GM18873 (cell line): ENCODE measurements at regions not wholly inside any gene's neighbourhood (a gene's known extent, or its start where the extent isn't known, plus 50 kb on each side); places are given as distances from the start of the nearest gene placed in this dataset.

Source experiments
- ATAC-seq: cut with Tn5 transposase; IDR thresholded peaks from one replicate; pipeline ENCODE4 v1.9.1; 2021; ENCODE audit warnings: mild to moderate bottlenecking, moderate library complexity, moderate number of reproducible peaks; ENCODE audit not compliant: unreplicated experiment, low FRiP score

DNA sequence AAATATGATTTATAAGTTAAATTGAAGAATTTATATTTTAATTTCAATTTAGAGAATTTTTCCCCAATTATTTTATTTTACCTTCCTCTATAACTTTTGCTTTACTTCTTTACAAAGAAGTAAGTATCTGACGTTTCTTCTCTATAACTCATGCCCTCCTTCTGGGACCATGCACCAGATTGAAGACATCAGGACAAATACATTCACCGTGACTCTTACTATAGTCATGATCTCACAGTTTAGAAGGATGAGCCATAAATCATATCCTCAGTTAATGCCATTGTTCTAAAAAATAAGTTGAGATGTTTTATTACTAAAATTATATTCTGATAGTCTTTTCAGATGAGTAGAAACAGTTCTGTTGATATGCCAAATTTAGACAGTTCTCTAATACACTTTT is 279.3 kb downstream of the TMX3 start:
- ATAC-seq, result no peak

DNA sequence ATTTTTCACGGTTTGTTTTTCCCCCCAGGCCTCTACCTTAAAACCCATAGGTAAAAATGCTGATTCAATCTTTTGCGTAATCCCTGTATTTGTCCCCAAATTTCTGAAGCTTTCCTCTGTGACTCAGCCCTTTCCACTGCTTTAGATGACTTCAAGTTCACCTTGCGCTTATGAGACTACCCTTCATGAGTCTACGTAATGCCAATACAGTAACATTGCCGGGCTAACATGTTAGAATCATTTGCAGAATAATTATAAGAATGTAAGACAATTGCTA is 283.0 kb downstream of the TMX3 start:
- no peak for ATAC-seq

DNA sequence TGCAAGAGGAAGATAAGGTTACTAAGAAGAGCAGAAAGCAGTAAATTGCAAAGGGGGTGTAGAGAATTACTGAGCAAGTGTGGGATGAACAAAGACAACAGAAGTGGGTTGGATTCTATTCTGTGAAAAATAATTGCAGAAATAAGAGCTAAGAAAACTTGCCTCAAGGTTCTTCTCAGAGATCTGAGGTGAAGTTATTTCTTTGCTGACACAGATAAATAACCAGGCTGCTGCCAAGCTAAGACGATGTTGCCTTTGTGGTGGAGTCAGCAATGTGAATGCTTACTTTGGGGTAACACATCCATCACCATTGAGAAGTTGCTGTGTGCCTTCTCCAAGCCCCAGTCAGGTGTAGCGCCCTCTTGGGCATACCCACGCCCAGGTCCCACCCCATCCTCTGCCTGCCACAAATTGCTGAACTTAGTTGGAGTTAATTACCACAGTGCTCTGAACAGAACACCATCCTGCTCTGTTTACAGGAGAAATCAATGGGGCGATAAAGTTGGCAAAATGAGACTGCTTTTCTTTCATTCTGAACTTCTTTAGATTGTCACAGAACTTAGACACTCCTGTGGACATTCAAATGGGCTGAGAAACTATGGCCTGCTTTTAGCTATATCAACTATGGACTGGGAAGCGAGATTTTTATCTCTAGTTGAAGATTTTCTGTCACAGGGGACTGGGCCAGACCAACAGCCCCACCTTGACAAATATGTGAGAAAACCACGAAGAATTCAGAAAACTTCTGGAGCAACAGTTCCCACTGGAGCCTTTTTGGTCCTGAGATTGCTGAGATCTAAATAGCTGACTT is 283.6 kb downstream of the TMX3 start:
- ATAC-seq, result no peak

DNA sequence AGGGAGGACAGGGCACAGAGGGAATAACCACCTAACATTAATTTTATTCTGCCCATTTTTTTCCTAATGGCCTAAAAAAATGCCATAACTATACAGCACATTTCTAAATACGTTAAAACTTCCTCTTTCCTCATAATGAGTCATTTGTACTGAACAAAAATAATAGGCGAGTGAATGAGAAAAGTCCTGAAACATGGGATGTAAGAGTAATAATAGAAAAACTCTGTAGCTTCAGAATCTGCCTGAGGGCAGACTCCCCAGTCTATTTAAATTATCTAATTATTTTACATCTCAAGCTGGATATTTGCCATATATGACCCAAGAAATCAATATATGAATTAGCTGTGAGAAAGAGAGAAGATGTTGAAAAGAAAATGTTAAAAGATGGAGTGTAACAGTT is 285.1 kb downstream of the TMX3 start:
- no peak for ATAC-seq

DNA sequence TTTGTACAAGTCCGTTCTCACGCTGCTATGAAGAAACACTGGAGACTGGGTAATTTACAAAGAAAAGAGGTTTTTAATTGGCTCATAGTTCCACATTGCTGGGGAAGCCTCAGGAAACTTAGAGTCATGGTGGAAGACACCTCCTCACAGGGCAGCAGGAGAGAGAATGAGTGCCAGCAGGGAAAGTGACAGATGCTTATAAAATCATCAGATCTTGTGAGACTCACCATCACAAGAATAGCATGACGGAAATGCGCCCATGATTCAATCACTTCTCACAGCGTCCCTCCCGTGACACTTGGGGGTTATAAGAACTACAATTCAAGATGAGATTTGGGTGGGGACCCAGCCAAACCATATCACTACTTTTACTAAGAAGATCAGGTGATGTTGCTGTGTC is 285.8 kb downstream of the TMX3 start:
- no peak for ATAC-seq

DNA sequence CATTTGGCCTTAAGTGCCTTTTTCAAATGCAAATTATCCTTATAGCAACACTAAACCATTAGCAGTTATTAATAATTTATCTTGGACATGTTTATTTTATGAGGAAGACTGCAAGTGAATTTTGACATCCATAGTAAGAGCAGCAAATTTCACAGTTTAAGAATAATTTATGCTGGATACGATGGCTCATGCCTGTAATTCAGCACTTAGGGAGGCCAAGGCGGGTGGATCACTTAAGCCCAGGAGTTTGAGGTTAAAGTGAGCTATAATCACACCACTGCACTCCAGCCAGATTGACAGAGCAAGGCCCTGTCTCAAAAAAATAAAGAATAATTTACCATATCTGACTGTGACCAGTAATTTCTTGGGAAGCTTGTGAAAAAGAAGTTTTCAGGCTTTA is 286.2 kb downstream of the TMX3 start:
- ATAC-seq, result no peak

DNA sequence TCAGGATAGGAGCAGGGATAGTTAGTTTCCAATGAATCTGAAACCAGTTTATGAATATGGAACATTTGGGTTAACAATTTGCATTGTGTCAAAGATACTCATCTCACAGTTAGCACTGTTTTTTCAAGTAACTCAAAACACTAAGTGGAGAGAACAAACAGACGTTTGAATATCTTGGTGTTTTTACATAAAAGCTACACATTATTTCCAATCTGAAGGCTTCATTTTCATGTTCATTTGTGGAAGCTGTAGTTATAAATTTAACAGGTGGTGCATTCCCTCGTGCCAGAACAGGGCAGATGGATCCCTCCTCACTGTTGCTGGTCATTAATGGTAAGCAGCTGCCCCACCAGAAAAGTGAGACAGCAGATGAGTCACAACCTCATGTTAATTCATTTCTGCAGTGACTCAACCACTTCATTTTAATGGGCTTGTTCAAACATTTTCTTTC is 286.9 kb downstream of the TMX3 start:
- no peak for ATAC-seq

DNA sequence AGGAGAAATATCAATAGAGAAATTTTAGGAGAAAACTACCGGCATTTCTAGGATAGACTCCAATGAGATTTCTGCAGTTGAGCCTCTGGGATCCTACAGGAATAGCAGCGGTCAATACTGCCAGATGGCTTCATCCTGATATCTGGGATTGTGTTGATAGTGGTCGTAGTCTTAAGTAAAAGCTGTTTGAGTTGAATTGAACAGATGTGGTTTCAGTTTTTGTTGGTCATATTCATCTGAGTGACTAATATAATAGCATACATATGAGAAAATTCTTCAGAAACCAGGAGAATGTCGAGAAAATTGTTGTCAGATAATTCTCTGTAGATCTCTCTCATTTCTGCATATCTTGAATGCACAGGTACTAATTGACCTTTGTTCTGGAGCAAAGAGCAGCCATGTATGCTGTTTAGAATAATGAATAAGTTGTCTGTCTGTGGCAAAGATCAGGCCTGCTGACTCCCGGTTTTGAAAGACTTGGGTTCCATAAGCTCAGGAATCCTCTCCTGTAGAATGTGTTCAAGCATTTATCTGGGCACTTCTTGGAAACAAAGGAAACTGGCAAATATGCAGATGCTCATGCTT is 288.1 kb downstream of the TMX3 start:
- no peak for ATAC-seq

DNA sequence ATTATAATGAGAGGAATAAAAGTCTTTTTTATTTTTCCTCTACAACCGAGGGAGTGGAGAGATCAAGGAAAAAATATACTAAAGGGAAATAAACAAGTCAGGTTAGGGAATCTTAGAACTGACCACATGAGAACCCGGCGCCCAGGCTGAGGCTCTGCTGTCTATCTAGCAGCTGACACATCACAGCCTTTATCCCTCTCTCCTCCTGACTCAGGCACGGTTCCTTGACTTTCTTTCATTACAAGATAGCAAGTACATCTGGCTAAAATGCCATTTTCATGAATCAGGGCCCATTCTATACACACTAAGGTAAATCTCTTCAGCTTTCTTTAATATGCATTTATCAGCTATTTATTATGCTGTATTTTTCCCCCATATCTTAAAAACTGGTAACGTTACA is 296.0 kb downstream of the TMX3 start:
- ATAC-seq, result no peak

DNA sequence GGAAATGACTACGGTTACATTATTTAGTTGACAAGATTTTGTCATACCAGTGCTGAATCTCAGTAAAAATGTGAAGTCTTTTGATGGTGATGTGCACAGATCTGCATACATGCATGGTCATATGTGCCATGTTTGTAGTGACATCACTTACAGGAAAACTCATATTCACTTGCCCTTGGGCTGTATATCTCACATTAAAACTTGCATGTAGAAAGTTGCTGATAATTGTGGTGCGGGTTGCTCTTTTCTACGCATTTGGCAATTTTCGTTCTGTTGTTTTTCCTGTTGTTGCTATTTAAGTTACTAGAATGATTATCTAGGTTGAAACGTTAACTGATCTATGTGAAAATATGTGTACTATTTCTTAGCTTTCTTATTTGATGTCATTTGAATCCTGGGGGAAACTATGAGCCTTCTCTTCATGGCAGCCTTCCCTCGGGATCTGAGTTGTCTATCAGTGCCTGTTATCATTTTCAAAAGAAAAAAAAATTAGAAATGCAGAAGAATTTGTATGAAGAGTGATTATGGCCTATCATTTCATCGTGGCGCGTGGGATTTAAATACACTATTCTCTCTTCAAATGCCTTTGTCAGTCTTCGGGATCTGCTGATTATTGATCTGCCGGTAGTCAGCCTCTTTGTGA is 296.6 kb downstream of the TMX3 start:
- ATAC-seq, result no peak

DNA sequence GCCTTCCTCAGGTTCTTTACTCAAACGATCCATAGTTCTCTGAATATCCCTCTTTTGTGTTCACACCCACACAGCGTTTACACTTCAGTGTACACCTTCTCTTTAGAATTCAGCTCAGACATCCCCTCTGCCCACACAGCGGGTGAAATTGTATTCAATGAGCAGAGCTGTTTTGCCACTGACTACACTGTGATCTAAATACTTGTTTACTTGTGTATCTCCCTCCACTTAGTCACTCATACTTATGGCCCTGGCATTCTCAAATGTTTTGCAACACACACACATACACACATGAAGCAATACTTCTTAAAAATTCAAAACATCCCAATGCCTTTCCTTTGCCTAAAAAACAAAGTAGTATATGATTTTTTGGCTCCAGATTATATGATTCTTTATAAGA is 297.1 kb downstream of the TMX3 start:
- ATAC-seq, result no peak

DNA sequence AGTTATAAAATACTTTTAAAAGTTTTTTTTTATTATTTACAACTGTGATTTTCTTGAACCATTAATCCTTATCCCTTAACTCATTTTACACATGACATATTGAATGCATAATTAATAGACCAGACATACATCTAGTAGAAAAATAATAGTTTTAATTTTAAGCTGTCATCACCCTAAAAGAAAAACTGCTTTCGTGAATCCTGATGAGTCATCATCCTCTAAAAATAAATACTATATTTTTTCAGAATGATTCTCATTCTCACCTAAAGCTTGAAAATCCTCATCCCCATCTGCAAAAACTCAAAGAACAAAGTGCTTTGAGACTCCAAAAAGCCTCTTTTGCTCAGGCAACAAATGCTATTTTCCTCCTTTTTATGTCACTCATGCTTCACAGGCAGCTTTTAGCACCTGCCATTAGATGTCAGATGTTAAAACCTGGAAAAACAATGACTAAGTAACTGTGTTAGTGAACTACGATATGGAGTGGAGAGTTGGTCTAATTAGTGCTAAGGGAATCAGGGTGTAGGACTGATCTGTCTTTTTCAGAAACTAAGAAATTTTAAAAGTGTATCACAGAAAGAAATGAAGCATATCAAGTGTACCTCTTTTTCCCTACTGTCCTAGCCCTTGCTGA is 297.6 kb downstream of the TMX3 start:
- no peak for ATAC-seq

DNA sequence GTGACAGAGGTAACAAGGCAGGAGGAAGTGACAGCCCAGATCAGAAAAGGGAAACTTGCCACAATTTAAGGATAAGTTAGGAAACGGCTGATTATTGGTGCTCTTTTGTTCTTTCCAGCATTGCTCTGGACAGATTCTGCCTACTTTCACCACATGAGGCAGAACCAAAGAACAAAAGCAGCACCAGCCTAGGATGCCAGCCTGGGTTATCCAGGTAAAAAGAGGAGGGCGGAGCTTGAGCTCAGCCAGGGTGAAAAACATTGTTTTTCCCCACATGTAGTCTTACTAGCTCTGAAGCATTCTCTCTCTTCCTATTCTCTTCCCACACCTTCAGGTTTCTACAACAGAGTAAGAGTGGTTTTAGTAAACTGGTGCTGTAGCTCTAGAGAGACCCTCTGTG is 300.5 kb downstream of the TMX3 start:
- ATAC-seq, result no peak

DNA sequence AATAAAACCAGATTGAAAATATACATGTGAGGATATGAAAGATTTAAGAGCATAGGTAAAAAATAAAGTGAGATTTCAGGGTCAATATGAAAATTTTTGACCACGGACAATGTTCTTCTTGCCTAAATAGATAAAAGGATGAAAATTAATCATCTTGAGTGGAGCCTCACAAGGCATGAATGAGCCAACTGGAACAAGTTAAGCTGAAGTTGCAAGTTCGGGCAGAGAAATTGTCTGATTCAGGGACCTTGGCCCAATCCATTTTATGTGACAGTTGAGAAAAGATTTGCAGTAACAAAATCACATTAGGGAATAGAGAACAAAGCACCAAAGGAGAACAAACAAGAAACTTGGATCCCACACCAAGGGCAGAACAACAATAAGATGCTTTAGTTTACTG is 305.3 kb downstream of the TMX3 start:
- ATAC-seq, result no peak

DNA sequence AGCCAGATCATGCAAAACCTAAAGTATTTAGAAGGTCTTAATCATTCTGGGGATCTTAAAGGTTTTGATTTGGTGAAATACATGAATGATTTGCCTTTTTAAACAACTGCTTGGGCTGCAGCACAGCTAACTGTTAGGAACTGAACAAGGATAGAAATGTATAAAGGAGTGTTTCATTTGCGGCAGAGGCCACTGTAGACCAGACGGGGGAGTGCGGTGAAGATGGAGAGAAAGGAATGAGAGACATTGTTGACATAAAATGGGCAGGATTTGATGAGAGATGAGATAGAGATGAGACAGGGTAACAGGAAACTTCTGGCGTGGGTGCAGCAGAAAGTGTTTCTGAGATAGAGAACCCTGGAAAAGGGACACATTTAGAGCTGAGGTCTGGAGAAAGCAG is 308.1 kb downstream of the TMX3 start:
- no peak for ATAC-seq

DNA sequence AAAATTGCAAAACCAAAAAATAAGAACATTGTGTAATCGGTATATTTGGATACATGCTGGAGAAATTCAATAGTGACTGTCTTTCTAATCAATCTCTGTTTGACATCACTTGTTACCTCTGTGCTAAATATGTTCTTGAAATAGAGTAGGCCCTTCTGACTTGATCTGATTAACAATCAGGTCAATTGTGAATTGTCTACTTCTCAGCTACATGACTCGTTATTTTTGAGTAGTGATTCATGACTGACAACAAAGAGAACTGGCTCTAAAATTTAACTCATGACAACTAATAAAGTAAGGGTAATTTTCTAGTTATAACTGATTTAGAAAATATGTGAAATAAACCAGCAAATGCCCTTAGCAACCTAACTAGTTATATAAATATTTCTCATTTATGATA is 312.1 kb downstream of the TMX3 start:
- ATAC-seq, result no peak

DNA sequence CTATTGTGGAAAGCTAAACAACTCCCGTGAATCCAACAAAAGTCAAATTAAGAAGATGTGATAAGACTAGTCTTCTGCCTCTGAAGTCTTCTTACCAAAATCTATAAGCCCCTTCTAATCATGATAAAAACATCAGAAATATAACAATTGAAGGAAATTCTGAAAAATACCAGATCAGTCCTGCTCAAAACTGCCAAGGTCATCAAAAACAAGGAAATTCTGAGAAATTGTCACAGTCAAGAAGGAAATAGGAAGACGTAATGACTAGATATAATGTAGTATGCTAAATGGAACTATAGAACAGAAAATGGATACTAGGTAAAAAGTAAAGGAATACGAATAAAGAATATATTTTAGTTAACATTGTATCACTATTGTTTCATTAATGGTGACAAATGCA is 314.0 kb downstream of the TMX3 start:
- ATAC-seq, result no peak

DNA sequence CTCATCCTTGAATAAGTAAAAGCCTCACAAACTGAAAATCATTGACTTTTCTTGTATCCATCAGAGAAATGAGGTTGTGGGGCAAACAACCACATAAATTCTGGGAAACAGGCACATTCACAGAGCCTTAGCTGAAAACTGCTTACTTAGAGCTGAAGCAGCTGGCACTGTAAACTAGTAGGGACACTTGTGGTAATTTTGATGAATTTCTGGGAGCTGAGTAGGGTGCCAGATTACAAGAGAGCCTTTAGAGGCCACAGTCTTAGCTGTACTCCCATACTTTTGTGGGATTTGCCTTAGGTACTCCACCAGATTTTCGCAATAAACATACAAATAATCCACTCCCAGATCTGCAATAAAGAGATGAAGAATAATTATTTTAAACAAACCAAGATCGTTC is 315.2 kb downstream of the TMX3 start:
- ATAC-seq, result no peak

DNA sequence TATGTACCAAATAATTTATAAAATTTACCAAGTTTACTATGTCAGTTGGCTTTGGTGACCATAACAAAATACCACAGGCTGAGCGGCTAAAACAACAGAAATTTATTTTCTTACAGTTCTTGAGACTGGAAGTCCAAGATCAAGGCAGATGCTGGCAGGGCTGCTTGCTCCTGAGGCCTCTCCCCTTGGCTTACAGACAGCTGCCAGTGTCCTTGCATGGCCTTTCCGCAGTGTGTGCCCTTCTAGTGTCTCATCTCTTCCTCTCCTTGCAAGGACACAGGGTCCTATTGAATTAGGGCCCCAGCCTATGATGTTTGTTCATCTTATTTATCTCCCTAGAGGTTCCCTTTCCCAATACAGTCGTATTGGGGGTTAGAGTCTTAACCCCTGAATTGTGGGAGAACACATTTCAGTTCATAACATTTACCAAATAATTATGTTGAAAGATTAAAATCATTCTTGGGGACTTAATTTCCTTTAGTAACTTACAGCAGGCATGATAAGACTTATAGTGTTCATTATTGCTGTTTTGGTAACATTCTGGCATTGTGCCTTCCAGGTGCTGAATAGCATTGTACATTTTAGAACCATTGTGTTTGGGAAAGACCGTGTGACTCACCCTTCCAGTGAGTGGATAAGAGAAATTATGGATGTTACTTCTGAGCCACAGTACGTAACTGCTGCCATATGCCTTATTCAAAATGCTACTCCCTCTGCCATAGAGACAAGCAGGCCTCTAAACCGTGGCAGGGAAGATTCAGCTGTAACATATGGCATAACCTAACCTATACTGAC is 317.5 kb downstream of the TMX3 start:
- ATAC-seq, result no peak

DNA sequence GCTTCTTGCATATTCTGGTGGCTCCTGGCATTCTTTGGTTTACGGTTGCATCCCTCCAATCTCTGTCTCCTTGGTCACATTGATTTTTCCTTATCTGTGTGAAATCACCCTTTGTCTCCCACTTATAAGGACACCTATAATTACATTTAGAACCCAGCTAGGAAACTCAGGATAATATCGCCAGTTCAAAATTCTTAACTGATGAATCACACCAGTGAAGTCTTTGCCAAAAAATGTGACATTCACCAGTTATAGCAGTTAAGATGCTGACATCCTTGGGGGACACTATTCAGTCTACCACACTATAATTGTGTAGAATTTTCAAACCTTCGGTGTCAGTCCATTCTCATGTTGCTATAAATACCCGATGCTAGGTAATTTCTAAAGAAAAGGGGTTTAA is 320.2 kb downstream of the TMX3 start:
- ATAC-seq, result no peak

DNA sequence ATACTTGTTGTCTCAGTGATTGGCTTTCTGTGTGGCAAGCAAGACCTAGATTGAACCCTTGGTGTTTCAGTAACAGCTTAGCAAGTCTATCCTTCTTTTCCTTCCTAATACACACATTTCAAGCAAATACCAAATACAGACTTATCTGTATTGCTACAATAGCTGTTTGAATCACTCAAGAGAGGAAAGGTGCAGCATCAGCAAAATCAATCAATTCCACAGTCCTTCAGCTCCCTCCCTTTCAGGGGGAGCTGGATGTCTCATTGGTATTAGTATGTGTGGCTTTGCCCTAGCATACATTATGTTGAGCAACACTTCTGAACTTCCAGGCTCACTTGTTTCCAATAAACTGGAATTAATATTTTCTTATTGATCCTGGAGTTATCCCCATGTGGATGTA is 323.1 kb downstream of the TMX3 start:
- no peak for ATAC-seq
